Lower lobe of right lung (tissue), 2 donors: ENCODE measurements at regions not wholly inside any gene's neighbourhood (a gene's known extent, or its start where the extent isn't known, plus 50 kb on each side); places are given as distances from the start of the nearest gene placed in this dataset.
A peak's percentile ranks its signal among the peaks of the same experiment; 100 is the strongest.

ENCODE experiments used
- ATAC-seq, 2 donors: fragments of 200-7000 bp; cut with Tn5 transposase; one replicate each; pipeline ENCODE4 v1.9.1; 2020 to 2022; ENCODE audit warnings: mild to moderate bottlenecking in 2 of 2, moderate library complexity in 2 of 2
- DNase-seq: peaks from one replicate; pipeline ENCODE4 v3.0.0-alpha.2; 2020
- H3K27ac ChIP-seq: fragments of 200-600 bp; one replicate; pipeline ENCODE4 v1.8.0; 2022
- H3K27me3 ChIP-seq: fragments of 200-600 bp; one replicate; pipeline ENCODE4 v1.8.0; 2022; ENCODE audit warnings: low read depth
- H3K36me3 ChIP-seq: fragments of 200-600 bp; one replicate; pipeline ENCODE4 v1.8.0; 2022; ENCODE audit warnings: mild to moderate bottlenecking
- H3K4me1 ChIP-seq: fragments of 200-600 bp; one replicate; pipeline ENCODE4 v1.8.0; 2022
- H3K4me3 ChIP-seq: fragments of 200-600 bp; one replicate; pipeline ENCODE4 v1.8.0; 2022; ENCODE audit warnings: mild to moderate bottlenecking
- H3K9me3 ChIP-seq: fragments of 200-600 bp; one replicate; pipeline ENCODE4 v1.8.0; 2022
- CTCF ChIP-seq: fragments of 200-600 bp; IDR thresholded peaks from one replicate; pipeline ENCODE4 v1.8.0; 2022; ENCODE audit warnings: antibody characterized with exemption, mild to moderate bottlenecking
- intact Hi-C: fragments of 100-400 bp; cut with DNase I; formaldehyde crosslinking; loops from one replicate; pipeline ENCODE4 v1.11.0; 2022
- donor health status: DM: no; HTN: yes; CAD: no; lungs with severe emphysema.

- TF ChIP-seq CTCF: no peak
- Histone ChIP-seq H3K27me3 (no peaks in the 10 kb centered on the region), H3K4me1 (no peaks in the 10 kb centered on the region), H3K9me3 (no peaks in the 10 kb centered on the region), H3K27ac (no peak overlapping the region), H3K4me3 (no peak overlapping the region), H3K36me3 (no peaks in the 10 kb centered on the region)
- intact Hi-C loops: no loop called here
- ATAC-seq: no peak
- DNase-seq: no peak
These were observed 259.1 kb downstream of the SS18 start for GRCh38 chr18:25831301-25831701.

- ATAC-seq: peak; percentile 45 to 61
- no peak for TF ChIP-seq CTCF
- Histone ChIP-seq H3K4me1 (no peaks in the 10 kb centered on the region), H3K9me3 (no peaks in the 10 kb centered on the region), H3K27me3 (no peaks in the 10 kb centered on the region), H3K27ac (no peak overlapping the region), H3K36me3 (no peaks in the 10 kb centered on the region), H3K4me3 (no peak overlapping the region)
- intact Hi-C loops: no loop called here
- DNase-seq: no peak
These were observed 259.6 kb downstream of the SS18 start for GRCh38 chr18:25830787-25831186.

- intact Hi-C loops: no loop called here
- ATAC-seq: no peak
- Histone ChIP-seq H3K4me1 (no peaks in the 10 kb centered on the region), H3K9me3 (no peaks in the 10 kb centered on the region), H3K4me3 (no peak overlapping the region), H3K27ac (no peak overlapping the region), H3K36me3 (no peaks in the 10 kb centered on the region), H3K27me3 (no peaks in the 10 kb centered on the region)
- TF ChIP-seq CTCF: no peak
- no peak for DNase-seq
These were observed 262.4 kb downstream of the SS18 start for GRCh38 chr18:25827961-25828561.

GRCh38 chr18:25827228-25827627 lies 263.2 kb downstream of the SS18 start:
- TF ChIP-seq CTCF: no peak
- Histone ChIP-seq H3K9me3 (no peaks in the 10 kb centered on the region), H3K27ac (no peak overlapping the region), H3K36me3 (no peaks in the 10 kb centered on the region), H3K4me1 (no peaks in the 10 kb centered on the region), H3K4me3 (no peak overlapping the region), H3K27me3 (no peaks in the 10 kb centered on the region)
- ATAC-seq (no peak), DNase-seq (no peak)
- intact Hi-C loops: no loop called here

- intact Hi-C loops: no loop called here
- H3K9me3 ChIP-seq: no peaks in the 10 kb centered on the region
- no peak overlapping the region for H3K4me3 ChIP-seq
- no peaks in the 10 kb centered on the region for H3K27me3 ChIP-seq
- no peak for DNase-seq
- H3K36me3 ChIP-seq: no peaks in the 10 kb centered on the region
- ATAC-seq: no peak
- no peaks in the 10 kb centered on the region for H3K4me1 ChIP-seq
- no peak for TF ChIP-seq CTCF
- no peak overlapping the region for H3K27ac ChIP-seq
These were observed 263.6 kb downstream of the SS18 start for GRCh38 chr18:25826823-25827222.
